ENCODE measurements at regions not wholly inside any gene's neighbourhood (a gene's known extent, or its start where the extent isn't known, plus 50 kb on each side); places are given as distances from the start of the nearest gene placed in this dataset.

DNA sequence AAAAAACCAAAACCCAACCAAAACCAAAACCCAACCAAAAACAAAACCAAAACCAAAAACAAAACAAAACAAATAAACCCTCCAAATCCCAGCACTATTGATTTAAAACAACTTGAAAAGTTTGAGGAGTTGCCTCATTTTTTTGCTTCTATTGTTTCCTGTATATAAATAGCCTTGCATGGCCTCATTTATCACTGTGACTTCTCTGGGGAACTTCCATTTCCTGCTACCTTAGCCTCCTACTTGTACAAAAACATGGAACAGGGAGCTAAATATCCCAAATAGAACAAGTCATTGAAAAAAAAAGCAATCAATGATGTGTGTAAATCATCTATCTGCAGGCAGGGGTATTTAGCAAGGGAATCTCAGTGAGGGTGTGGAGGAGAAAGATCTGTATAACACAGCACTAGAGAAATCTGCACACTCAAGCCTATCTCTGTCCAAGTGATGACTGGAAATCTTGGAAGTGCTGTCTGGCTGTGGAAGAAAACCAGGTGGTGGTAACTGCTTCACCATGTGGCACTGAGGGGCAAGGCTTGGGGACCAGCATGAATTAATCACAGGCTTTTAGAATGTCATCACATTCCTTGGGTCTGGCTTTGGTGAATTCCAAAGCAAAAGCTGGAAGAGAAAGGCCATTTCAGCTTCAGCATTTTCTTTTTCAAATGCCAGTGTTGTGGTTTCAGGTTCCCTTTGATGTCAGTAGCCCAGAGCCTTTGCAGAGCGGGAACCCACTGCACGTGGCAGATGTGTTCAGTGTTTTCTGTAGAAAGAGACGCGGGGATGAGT, 349.5 kb upstream of the ZNF32 start:
- TF ChIP-seq, protein P1, sequence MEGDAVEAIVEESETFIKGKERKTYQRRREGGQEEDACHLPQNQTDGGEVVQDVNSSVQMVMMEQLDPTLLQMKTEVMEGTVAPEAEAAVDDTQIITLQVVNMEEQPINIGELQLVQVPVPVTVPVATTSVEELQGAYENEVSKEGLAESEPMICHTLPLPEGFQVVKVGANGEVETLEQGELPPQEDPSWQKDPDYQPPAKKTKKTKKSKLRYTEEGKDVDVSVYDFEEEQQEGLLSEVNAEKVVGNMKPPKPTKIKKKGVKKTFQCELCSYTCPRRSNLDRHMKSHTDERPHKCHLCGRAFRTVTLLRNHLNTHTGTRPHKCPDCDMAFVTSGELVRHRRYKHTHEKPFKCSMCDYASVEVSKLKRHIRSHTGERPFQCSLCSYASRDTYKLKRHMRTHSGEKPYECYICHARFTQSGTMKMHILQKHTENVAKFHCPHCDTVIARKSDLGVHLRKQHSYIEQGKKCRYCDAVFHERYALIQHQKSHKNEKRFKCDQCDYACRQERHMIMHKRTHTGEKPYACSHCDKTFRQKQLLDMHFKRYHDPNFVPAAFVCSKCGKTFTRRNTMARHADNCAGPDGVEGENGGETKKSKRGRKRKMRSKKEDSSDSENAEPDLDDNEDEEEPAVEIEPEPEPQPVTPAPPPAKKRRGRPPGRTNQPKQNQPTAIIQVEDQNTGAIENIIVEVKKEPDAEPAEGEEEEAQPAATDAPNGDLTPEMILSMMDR (IDR thresholded peaks at IDR 0.05): no peak
- TF ChIP-seq EP300 (IDR thresholded peaks at IDR 0.05): no peak

Measured in gastroesophageal sphincter (tissue), 3 donors.